Caco-2 (cell line): ENCODE measurements at regions not wholly inside any gene's neighbourhood (a gene's known extent, or its start where the extent isn't known, plus 50 kb on each side); places are given as distances from the start of the nearest gene placed in this dataset.

Experiments used
- BruUV-seq: library from RNA; stranded (reverse); fragments of 400-500 nt; replicated peaks from 2 replicates; lab custom pipeline; 2021; lab: Mats Ljungman, UMichigan
- CTCF ChIA-PET: fragments of 300-600 bp; sonication (Branson Sonifier 250); formaldehyde crosslinking; loops from one replicate; lab custom pipeline; 2022; ENCODE audit warnings: antibody characterized with exemption; lab: Charles Lee
- POLR2A ChIA-PET: fragments of 300-600 bp; sonication (Branson Sonifier 250); formaldehyde crosslinking; loops from one replicate; lab custom pipeline; 2022; ENCODE audit warnings: antibody characterized with exemption; lab: Charles Lee
- DNase-seq, 2 experiments: peaks; one replicate each; pipeline versions ENCODE4 v3.0.0 to v3.0.0-alpha.2; 2020 to 2022
- H3K27me3 ChIP-seq: replicated peaks from 2 replicates; pipeline ENCODE4 v1.6.0; 2011; ENCODE audit warnings: low read length; ENCODE audit not compliant: control insufficient read depth, insufficient read depth
- H3K36me3 ChIP-seq: 2 replicates; pipeline ENCODE4 v1.5.1; 2011; ENCODE audit warnings: low read length; ENCODE audit not compliant: control insufficient read depth, insufficient read depth
- H3K4me1 ChIP-seq: fragments of 250-450 bp; sonication (Bioruptor Pico); 2 replicates; pipeline ENCODE4 v1.5.1; 2020; ENCODE audit warnings: mild to moderate bottlenecking
- H3K4me3 ChIP-seq: 2 replicates; pipeline ENCODE4 v1.5.1; 2011; ENCODE audit warnings: low read depth, mild to moderate bottlenecking, control low read depth, low read length
- H3K9me3 ChIP-seq: fragments of 250-450 bp; sonication (Bioruptor Pico); 2 replicates; pipeline ENCODE4 v1.5.1; 2020; ENCODE audit warnings: mild to moderate bottlenecking, moderate library complexity
- H3K27ac Mint-ChIP-seq: one replicate; pipeline ENCODE4 v1.8.0; 2022; ENCODE audit warnings: mixed read lengths; ENCODE audit not compliant: unreplicated experiment
- H3K27me3 Mint-ChIP-seq: one replicate; pipeline ENCODE4 v1.8.0; 2022; ENCODE audit warnings: mixed read lengths; ENCODE audit not compliant: insufficient read depth, unreplicated experiment
- H3K36me3 Mint-ChIP-seq: one replicate; pipeline ENCODE4 v1.8.0; 2022; ENCODE audit warnings: mild to moderate bottlenecking, mixed read lengths; ENCODE audit not compliant: insufficient read depth, unreplicated experiment
- H3K4me1 Mint-ChIP-seq: one replicate; pipeline ENCODE4 v1.8.0; 2022; ENCODE audit warnings: low read depth, mixed read lengths; ENCODE audit not compliant: unreplicated experiment
- H3K4me3 Mint-ChIP-seq: one replicate; pipeline ENCODE4 v1.8.0; 2022; ENCODE audit warnings: mild to moderate bottlenecking, moderate library complexity, mixed read lengths; ENCODE audit not compliant: unreplicated experiment
- H3K9me3 Mint-ChIP-seq: one replicate; pipeline ENCODE4 v1.8.0; 2022; ENCODE audit warnings: mixed read lengths; ENCODE audit not compliant: unreplicated experiment
- CTCF ChIP-seq, 2 experiments: fragments of 200-600 bp in 1 of 2; IDR thresholded peaks; 1 replicate in 1 of 2; 2 replicates in 1 of 2; pipeline versions ENCODE4 v1.5.1 to v1.8.0; 2011 to 2022; ENCODE audit warnings: antibody characterized with exemption in 1 of 2, control low read depth in 1 of 2, inconsistent platforms in 1 of 2, low read depth in 1 of 2, low read length in 1 of 2, mild to moderate bottlenecking in 1 of 2, moderate library complexity in 1 of 2; ENCODE audit not compliant: insufficient read depth in 1 of 2, severe bottlenecking in 1 of 2, unreplicated experiment in 1 of 2
- intact Hi-C: fragments of 100-400 bp; cut with micrococcal nuclease; formaldehyde crosslinking; loops from one replicate; pipeline ENCODE4 v1.10.0; 2022; ENCODE audit not compliant: unreplicated experiment

GRCh38 chr10:90174531-90174930 is 473.1 kb downstream of the KIF20B start:
- H3K4me1 ChIP-seq, result no peaks in the 10 kb centered on the region
- Mint-ChIP-seq H3K27ac (no peak overlapping the region), H3K36me3 (no peaks in the 10 kb centered on the region), H3K4me1 (no peaks in the 10 kb centered on the region), H3K4me3 (no peak overlapping the region), H3K9me3 (peaks cover 6% of the 10 kb centered on the region), H3K27me3 (peaks cover 6% of the 10 kb centered on the region)
- BruUV-seq, result no TSS peak
- no peak for DNase-seq
- no peaks in the 10 kb centered on the region for H3K36me3 ChIP-seq
- ChIA-PET POLR2A (no interaction called here), CTCF (no interaction called here)
- no peak for TF ChIP-seq CTCF (IDR thresholded peaks at IDR 0.05; ENCODE audit: insufficient read depth in 1 of 2, low read depth in 1 of 2, low read length in 1 of 2, severe bottlenecking in 1 of 2, unreplicated experiment in 1 of 2)
- H3K9me3 ChIP-seq, result no peaks in the 10 kb centered on the region
- intact Hi-C loops, result no loop called here
- no peak overlapping the region for H3K4me3 ChIP-seq
- no peaks in the 10 kb centered on the region for H3K27me3 ChIP-seq

- no TSS peak for BruUV-seq
- Mint-ChIP-seq H3K27ac (no peak overlapping the region), H3K4me3 (no peak overlapping the region), H3K4me1 (no peaks in the 10 kb centered on the region), H3K36me3 (no peaks in the 10 kb centered on the region), H3K27me3 (peaks cover 3% of the 10 kb centered on the region), H3K9me3 (no peaks in the 10 kb centered on the region)
- Histone ChIP-seq H3K9me3 (no peaks in the 10 kb centered on the region), H3K36me3 (no peaks in the 10 kb centered on the region), H3K4me1 (no peaks in the 10 kb centered on the region), H3K27me3 (no peaks in the 10 kb centered on the region), H3K4me3 (no peak overlapping the region)
- TF ChIP-seq CTCF (IDR thresholded peaks at IDR 0.05; ENCODE audit: insufficient read depth in 1 of 2, low read depth in 1 of 2, low read length in 1 of 2, severe bottlenecking in 1 of 2, unreplicated experiment in 1 of 2), result no peak
- POLR2A ChIA-PET, result no interaction called here
- CTCF ChIA-PET, result no interaction called here
- intact Hi-C loops, result no loop called here
- no peak for DNase-seq
These were observed 473.8 kb downstream of the KIF20B start for GRCh38 chr10:90175161-90175681.

GRCh38 chr10:90179696-90180407 is 478.5 kb downstream of the KIF20B start:
- no peaks in the 10 kb centered on the region for H3K27me3 ChIP-seq
- peak in 1 of 2 experiments; percentile 5 for DNase-seq
- Mint-ChIP-seq H3K9me3 (no peaks in the 10 kb centered on the region), H3K36me3 (no peaks in the 10 kb centered on the region), H3K27ac (no peak overlapping the region), H3K4me1 (no peaks in the 10 kb centered on the region), H3K27me3 (peaks cover 3% of the 10 kb centered on the region), H3K4me3 (no peak overlapping the region)
- ChIA-PET POLR2A (no interaction called here), CTCF (no interaction called here)
- H3K36me3 ChIP-seq, result no peaks in the 10 kb centered on the region
- H3K4me1 ChIP-seq, result no peaks in the 10 kb centered on the region
- TF ChIP-seq CTCF (IDR thresholded peaks at IDR 0.05; ENCODE audit: insufficient read depth in 1 of 2, low read depth in 1 of 2, low read length in 1 of 2, severe bottlenecking in 1 of 2, unreplicated experiment in 1 of 2), result no peak
- no peaks in the 10 kb centered on the region for H3K9me3 ChIP-seq
- no TSS peak for BruUV-seq
- intact Hi-C loops, result no loop called here
- no peak overlapping the region for H3K4me3 ChIP-seq
